ENCODE measurements at regions not wholly inside any gene's neighbourhood (a gene's known extent, or its start where the extent isn't known, plus 50 kb on each side); places are given as distances from the start of the nearest gene placed in this dataset.
"Not testable (repeated sequence)": the region's sequence is repeated elsewhere in the genome, so short reads cannot be mapped to it uniquely, and the experiment has no call there.

GRCh38 chr1:192459467-192459866 is 116.1 kb upstream of the RGS1 start:
- H3K27ac Mint-ChIP-seq: no peak overlapping the region
- H3K4me1 Mint-ChIP-seq (ENCODE audit: low read depth in 2 of 2): no peaks in the 10 kb centered on the region
- ATAC-seq (no peak), DNase-seq (ENCODE audit: low spot score) (no peak)
- no peaks in the 10 kb centered on the region for H3K9me3 Mint-ChIP-seq
- H3K27me3 Mint-ChIP-seq: peaks cover 19 to 57% of the 10 kb centered on the region in 2 donors
- no peaks in the 10 kb centered on the region for H3K36me3 Mint-ChIP-seq
- H3K4me3 Mint-ChIP-seq: no peak overlapping the region

- H3K4me1 Mint-ChIP-seq (ENCODE audit: low read depth in 2 of 2): no peaks in the 10 kb centered on the region
- DNase-seq (ENCODE audit: low spot score) (no peak), ATAC-seq (no peak)
- no peak overlapping the region for H3K27ac Mint-ChIP-seq
- H3K36me3 Mint-ChIP-seq: no peaks in the 10 kb centered on the region
- H3K9me3 Mint-ChIP-seq: no peaks in the 10 kb centered on the region
- peaks cover 29 to 67% of the 10 kb centered on the region in 2 donors for H3K27me3 Mint-ChIP-seq
- H3K4me3 Mint-ChIP-seq: no peak overlapping the region
These were observed 113.9 kb upstream of the RGS1 start for GRCh38 chr1:192461684-192462083.

DNA sequence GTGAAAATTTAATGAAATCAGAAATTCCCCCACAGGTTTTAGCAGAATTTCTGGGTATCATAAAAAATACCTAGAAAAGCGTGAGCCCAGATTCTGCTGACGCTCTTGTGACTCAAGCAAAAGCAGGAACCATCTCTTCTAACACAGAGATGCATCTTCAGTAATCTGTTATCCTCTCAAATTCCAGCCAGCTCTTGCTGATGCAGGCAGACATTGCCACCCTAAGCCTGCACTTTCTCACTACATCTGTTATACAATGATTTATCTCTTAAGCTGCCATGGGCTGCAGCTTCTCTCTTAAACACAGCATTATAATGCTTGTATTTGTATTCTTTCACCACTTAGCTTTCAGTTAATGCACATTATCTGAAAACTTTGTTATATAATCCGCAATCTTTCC is 113.0 kb upstream of the RGS1 start:
- no peak overlapping the region for H3K4me3 Mint-ChIP-seq

DNA sequence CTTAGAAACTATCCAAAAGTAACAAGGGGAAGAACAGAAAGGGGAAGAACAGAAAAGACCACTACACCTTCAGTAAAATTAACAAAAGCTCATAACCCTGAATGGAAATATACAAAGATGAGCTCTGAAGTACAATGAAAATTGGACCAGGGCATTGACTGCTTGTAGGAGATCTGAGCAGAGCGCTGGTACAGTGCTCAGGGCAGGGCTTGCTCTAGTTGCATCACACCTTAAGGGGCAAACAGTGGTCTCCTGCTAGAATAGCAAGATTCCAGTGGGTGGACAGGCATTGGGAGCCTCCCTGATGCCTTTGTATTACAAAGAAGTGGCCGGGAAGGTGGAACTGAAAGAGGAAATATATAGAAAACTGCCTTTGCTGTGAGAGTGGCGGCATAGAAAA is 111.9 kb upstream of the RGS1 start:
- no peak for ATAC-seq

More for the DNA sequence above, 113.0 kb upstream of the RGS1 start:
- no peaks in the 10 kb centered on the region for H3K4me1 Mint-ChIP-seq (ENCODE audit: low read depth in 2 of 2)
- H3K27me3 Mint-ChIP-seq: peaks cover 27 to 62% of the 10 kb centered on the region in 2 donors
- no peak for DNase-seq (ENCODE audit: low spot score)
- no peak overlapping the region for H3K27ac Mint-ChIP-seq
- no peaks in the 10 kb centered on the region for H3K9me3 Mint-ChIP-seq
- ATAC-seq: no peak
- H3K36me3 Mint-ChIP-seq: no peaks in the 10 kb centered on the region

GRCh38 chr1:192465221-192465620 is 110.4 kb upstream of the RGS1 start:
- H3K27me3 Mint-ChIP-seq: peaks cover 31 to 70% of the 10 kb centered on the region in 2 donors
- not testable (repeated sequence) for H3K9me3 Mint-ChIP-seq; DNase-seq (ENCODE audit: low spot score); H3K27ac Mint-ChIP-seq; H3K36me3 Mint-ChIP-seq; H3K4me1 Mint-ChIP-seq (ENCODE audit: low read depth in 2 of 2); ATAC-seq; H3K4me3 Mint-ChIP-seq

More for the DNA sequence above, 111.9 kb upstream of the RGS1 start:
- H3K27ac Mint-ChIP-seq: no peak overlapping the region
- H3K36me3 Mint-ChIP-seq: no peaks in the 10 kb centered on the region
- H3K27me3 Mint-ChIP-seq: peaks cover 23 to 56% of the 10 kb centered on the region in 2 donors
- no peak overlapping the region for H3K4me3 Mint-ChIP-seq
- DNase-seq (ENCODE audit: low spot score): no peak
- H3K4me1 Mint-ChIP-seq (ENCODE audit: low read depth in 2 of 2): no peaks in the 10 kb centered on the region
- H3K9me3 Mint-ChIP-seq: no peaks in the 10 kb centered on the region

DNA sequence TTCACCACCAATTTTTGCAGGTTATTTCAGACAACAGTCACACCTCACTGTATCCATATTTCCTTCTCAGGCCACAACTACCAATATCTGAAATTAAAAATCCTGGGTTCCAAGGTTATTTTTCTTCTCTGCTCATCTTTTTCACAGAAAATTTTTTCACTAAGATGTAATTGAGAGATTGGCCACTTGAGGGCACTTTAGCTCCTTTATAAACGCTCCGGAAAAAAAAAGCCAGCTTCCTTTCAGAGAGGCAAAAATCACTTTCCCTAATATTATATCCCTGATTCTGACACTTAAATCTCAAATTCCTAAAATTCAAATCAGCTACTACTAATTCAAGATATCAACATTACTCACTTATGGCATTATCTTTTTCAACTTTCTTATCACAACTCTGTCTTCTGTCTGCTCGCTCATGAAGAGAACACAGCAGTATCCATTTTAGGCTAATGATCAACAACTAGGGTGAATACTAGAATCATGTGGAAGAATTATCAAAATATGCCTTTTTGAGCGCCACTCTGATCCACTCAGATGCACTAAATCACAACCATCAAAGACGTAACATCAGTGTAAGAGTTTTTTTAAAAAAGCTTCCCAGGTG is 101.4 kb upstream of the RGS1 start:
- Mint-ChIP-seq H3K4me3 (no peak overlapping the region), H3K27ac (no peak overlapping the region), H3K9me3 (no peaks in the 10 kb centered on the region), H3K27me3 (peaks cover 11 to 14% of the 10 kb centered on the region in 2 donors), H3K36me3 (no peaks in the 10 kb centered on the region), H3K4me1 (ENCODE audit: low read depth in 2 of 2) (no peaks in the 10 kb centered on the region)
- DNase-seq (ENCODE audit: low spot score) (no peak), ATAC-seq (no peak)

DNA sequence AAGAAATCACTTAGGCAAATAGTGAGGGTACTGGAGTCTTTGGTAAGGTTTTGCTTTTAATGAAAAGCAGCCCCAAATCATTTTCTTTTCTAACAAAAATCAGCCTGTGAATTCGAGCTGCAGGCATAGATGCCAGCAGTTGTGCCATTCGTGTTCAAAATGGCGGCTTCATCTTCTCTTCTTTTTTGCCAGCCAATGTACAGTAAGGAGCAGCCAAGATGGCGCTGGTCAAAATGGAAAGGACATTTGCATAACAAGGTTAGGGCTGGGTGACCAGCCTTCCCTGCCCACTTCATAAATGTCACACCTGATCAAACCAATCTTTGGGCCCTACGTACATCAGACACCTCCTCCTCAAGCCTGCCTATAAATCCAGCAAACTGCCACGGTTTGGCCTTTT is 100.2 kb upstream of the RGS1 start:
- no peaks in the 10 kb centered on the region for H3K9me3 Mint-ChIP-seq
- ATAC-seq (no peak), DNase-seq (ENCODE audit: low spot score) (no peak)
- no peaks in the 10 kb centered on the region for H3K36me3 Mint-ChIP-seq
- peaks cover 4% of the 10 kb centered on the region in 2 donors for H3K27me3 Mint-ChIP-seq
- H3K27ac Mint-ChIP-seq: no peak overlapping the region
- H3K4me1 Mint-ChIP-seq (ENCODE audit: low read depth in 2 of 2): peaks cover 0 to 6% of the 10 kb centered on the region in 2 donors
- H3K4me3 Mint-ChIP-seq: no peak overlapping the region

- ATAC-seq: no peak
- H3K9me3 Mint-ChIP-seq: no peaks in the 10 kb centered on the region
- H3K27me3 Mint-ChIP-seq: peaks cover 0 to 2% of the 10 kb centered on the region in 2 donors
- DNase-seq (ENCODE audit: low spot score): no peak
- no peak overlapping the region for H3K4me3 Mint-ChIP-seq
- H3K27ac Mint-ChIP-seq: no peak overlapping the region
- peaks cover 0 to 6% of the 10 kb centered on the region in 2 donors for H3K4me1 Mint-ChIP-seq (ENCODE audit: low read depth in 2 of 2)
- H3K36me3 Mint-ChIP-seq: no peaks in the 10 kb centered on the region
These were observed 99.6 kb upstream of the RGS1 start for GRCh38 chr1:192475970-192476369.

DNA sequence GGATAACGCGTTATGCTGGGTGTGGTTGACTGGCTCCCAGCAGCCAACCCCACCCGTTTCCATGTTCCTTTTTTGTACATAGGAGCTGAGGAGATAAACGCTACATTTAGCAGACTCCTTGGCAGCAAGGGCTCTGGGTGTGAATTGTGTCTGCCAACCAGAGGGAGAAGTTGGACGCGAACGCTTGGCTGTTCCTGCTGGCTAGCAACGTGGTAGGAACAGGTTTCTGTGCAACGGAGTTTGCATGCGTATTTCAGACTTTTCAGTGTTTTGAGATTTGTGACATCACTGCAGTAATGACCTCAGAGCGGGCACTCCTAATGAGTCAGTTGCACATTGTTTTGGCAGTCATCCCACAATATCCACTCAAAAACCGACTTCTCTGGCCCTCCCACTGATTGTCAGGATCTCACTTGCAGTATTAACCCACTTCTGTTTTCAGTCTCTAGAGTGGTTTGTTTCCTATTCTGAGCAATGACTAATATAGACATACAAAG is 98.7 kb upstream of the RGS1 start:
- H3K4me1 Mint-ChIP-seq (ENCODE audit: low read depth in 2 of 2): peaks cover 0 to 6% of the 10 kb centered on the region in 2 donors
- peak in 1 of 2 donors; percentile 57 for ATAC-seq

GRCh38 chr1:192477630-192478029 is 97.9 kb upstream of the RGS1 start:
- Mint-ChIP-seq H3K9me3 (no peaks in the 10 kb centered on the region), H3K27ac (no peak overlapping the region), H3K4me3 (no peak overlapping the region), H3K4me1 (ENCODE audit: low read depth in 2 of 2) (peaks cover 0 to 6% of the 10 kb centered on the region in 2 donors), H3K27me3 (peaks cover 0 to 2% of the 10 kb centered on the region in 2 donors), H3K36me3 (no peaks in the 10 kb centered on the region)
- ATAC-seq (no peak), DNase-seq (ENCODE audit: low spot score) (no peak)

More for the DNA sequence above, 98.7 kb upstream of the RGS1 start:
- Mint-ChIP-seq H3K9me3 (no peaks in the 10 kb centered on the region), H3K4me3 (no peak overlapping the region), H3K27me3 (peaks cover 0 to 2% of the 10 kb centered on the region in 2 donors), H3K36me3 (no peaks in the 10 kb centered on the region), H3K27ac (no peak overlapping the region)
- no peak for DNase-seq (ENCODE audit: low spot score)

DNA sequence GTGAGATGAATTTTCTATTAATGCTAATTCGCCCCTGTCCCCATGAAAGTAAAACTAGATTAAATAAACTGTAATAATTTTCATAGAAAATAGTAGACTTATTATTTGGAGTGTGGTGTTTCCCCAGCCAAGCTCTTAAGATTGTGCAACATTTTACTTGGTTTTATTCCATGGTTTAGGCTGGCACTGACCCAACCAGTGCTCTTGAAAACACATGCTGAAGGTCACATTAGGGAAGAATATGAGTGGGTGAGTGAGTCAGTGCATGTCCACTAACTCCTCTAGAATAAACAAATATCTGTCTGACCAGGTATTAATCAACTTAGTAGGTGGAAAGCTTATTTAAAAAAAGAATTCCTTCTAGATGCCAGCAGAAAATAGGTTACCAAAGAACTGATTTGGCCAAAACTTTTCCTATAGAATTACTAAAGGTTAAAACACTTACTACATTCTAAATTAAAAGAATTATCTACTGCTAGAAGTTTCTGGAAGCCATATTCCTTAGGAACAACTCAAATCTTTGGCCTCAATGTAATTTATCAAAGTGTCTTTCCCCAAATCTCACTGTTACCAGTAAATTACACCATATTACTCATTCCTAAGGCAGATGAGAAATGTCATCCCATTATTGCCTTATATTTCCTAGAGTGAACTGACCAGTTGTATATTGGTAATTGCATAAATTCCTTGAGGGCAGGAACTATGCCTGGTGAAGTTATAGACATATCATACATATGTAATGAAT is 89.7 kb upstream of the RGS1 start:
- H3K4me1 Mint-ChIP-seq (ENCODE audit: low read depth in 2 of 2): peaks cover 0 to 4% of the 10 kb centered on the region in 2 donors
- H3K27me3 Mint-ChIP-seq: no peaks in the 10 kb centered on the region
- DNase-seq (ENCODE audit: low spot score): no peak

DNA sequence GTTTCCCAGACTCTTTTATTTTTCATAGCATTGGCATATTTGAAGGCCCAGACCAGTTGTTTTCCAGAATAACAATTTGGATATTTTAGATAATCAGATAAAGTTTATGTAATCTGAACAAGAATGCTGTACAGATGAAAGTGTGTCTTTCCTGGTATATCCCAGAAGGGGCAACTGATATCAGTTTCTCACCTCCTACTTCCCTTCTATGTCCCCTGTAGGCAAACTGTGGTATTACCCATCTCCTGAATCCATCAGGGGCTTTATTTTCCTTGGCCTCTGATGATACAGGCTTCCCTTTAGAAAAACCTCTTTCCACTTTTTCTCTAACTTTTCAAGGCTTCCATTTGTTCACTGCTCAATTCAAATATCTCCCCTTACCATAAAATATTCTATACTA is 87.5 kb upstream of the RGS1 start:
- H3K36me3 Mint-ChIP-seq: peaks cover 6% of the 10 kb centered on the region
- DNase-seq (ENCODE audit: low spot score) (no peak), ATAC-seq (no peak)
- no peaks in the 10 kb centered on the region for H3K27me3 Mint-ChIP-seq
- no peak overlapping the region for H3K27ac Mint-ChIP-seq
- no peaks in the 10 kb centered on the region for H3K9me3 Mint-ChIP-seq
- no peak overlapping the region for H3K4me3 Mint-ChIP-seq
- H3K4me1 Mint-ChIP-seq (ENCODE audit: low read depth in 2 of 2): peaks cover 0 to 6% of the 10 kb centered on the region in 2 donors

More for the DNA sequence above, 89.7 kb upstream of the RGS1 start:
- H3K27ac Mint-ChIP-seq: no peak overlapping the region
- H3K4me3 Mint-ChIP-seq: no peak overlapping the region
- H3K36me3 Mint-ChIP-seq: peaks cover 6% of the 10 kb centered on the region
- no peak for ATAC-seq
- H3K9me3 Mint-ChIP-seq: no peaks in the 10 kb centered on the region

- H3K4me1 Mint-ChIP-seq (ENCODE audit: low read depth in 2 of 2): peaks cover 0 to 6% of the 10 kb centered on the region in 2 donors
- no peaks in the 10 kb centered on the region for H3K27me3 Mint-ChIP-seq
- no peak overlapping the region for H3K4me3 Mint-ChIP-seq
- no peak for ATAC-seq
- H3K36me3 Mint-ChIP-seq: peaks cover 2% of the 10 kb centered on the region
- no peak overlapping the region for H3K27ac Mint-ChIP-seq
- no peak for DNase-seq (ENCODE audit: low spot score)
- no peaks in the 10 kb centered on the region for H3K9me3 Mint-ChIP-seq
These were observed 86.5 kb upstream of the RGS1 start for GRCh38 chr1:192489047-192489446.

- Mint-ChIP-seq H3K9me3 (no peaks in the 10 kb centered on the region), H3K4me3 (no peak overlapping the region), H3K27me3 (no peaks in the 10 kb centered on the region), H3K4me1 (ENCODE audit: low read depth in 2 of 2) (peaks cover 0 to 6% of the 10 kb centered on the region in 2 donors), H3K36me3 (no peaks in the 10 kb centered on the region), H3K27ac (peak overlapping the region in 1 of 2 donors; percentile 53)
- ATAC-seq: peak in 1 of 2 donors; percentile 62
- no peak for DNase-seq (ENCODE audit: low spot score)
These were observed 85.8 kb upstream of the RGS1 start for GRCh38 chr1:192489748-192490147.

All from natural killer cell treated with Interleukin-12 subunit alpha and Interleukin-12 subunit beta and Interleukin-15 and Interleukin-18, amount 100 ng/mL, for 72 hours (primary cell).